AG09319 (cell line): ENCODE measurements at regions not wholly inside any gene's neighbourhood (a gene's known extent, or its start where the extent isn't known, plus 50 kb on each side); places are given as distances from the start of the nearest gene placed in this dataset.

Experiments
- DNase-seq: peaks from one replicate; pipeline ENCODE4 v3.0.0-alpha.2; 2010; ENCODE audit warnings: low read depth; ENCODE audit errors: extremely low read depth
- CTCF ChIP-seq: IDR thresholded peaks from 2 replicates; pipeline ENCODE4 v1.5.1; 2011; ENCODE audit warnings: low read depth, mild to moderate bottlenecking, inconsistent platforms, low read length, moderate library complexity

- no peak for DNase-seq
- TF ChIP-seq CTCF, result no peak
These were observed 251.1 kb downstream of the INSIG2 start for GRCh38 chr2:118339386-118339785.

GRCh38 chr2:118333664-118334063 lies 245.4 kb downstream of the INSIG2 start:
- no peak for DNase-seq
- no peak for TF ChIP-seq CTCF

- TF ChIP-seq CTCF, result no peak
- no peak for DNase-seq
These were observed 237.2 kb downstream of the INSIG2 start for GRCh38 chr2:118325321-118325955.

- TF ChIP-seq CTCF, result no peak
- no peak for DNase-seq
These were observed 234.1 kb downstream of the INSIG2 start for GRCh38 chr2:118322406-118322805.

- TF ChIP-seq CTCF, result no peak
- DNase-seq, result no peak
These were observed 233.3 kb downstream of the INSIG2 start for GRCh38 chr2:118321432-118322105.

- no peak for DNase-seq
These were observed 232.4 kb downstream of the INSIG2 start for GRCh38 chr2:118320658-118321057.

GRCh38 chr2:118320196-118320595 lies 231.9 kb downstream of the INSIG2 start:
- no peak for DNase-seq
- no peak for TF ChIP-seq CTCF

More at GRCh38 chr2:118320658-118321057, 232.4 kb downstream of the INSIG2 start:
- no peak for TF ChIP-seq CTCF
